Heart right ventricle (tissue), 16 donors: ENCODE measurements at regions not wholly inside any gene's neighbourhood (a gene's known extent, or its start where the extent isn't known, plus 50 kb on each side); places are given as distances from the start of the nearest gene placed in this dataset.
"Not testable (repeated sequence)": the region's sequence is repeated elsewhere in the genome, so short reads cannot be mapped to it uniquely, and the experiment has no call there.

Experiments used
- ATAC-seq, 8 donors: fragments of 200-7000 bp; cut with Tn5 transposase; one replicate each; pipeline ENCODE4 v1.9.1; 2020; ENCODE audit warnings: mild to moderate bottlenecking in 8 of 8, moderate library complexity in 8 of 8, moderate number of reproducible peaks in 1 of 8
- DNase-seq, 2 donors: peaks; one replicate each; pipeline ENCODE4 v3.0.0-alpha.2; 2020
- H3K27ac ChIP-seq, 10 donors: fragments of 200-600 bp; sonication (generic) in 2 of 10; one replicate each; pipeline versions ENCODE4 v1.5.0 to v1.8.0; 2020 to 2022; ENCODE audit warnings: mild to moderate bottlenecking in 3 of 10
- H3K27me3 ChIP-seq, 7 donors: fragments of 200-600 bp; one replicate each; pipeline ENCODE4 v1.8.0; 2021 to 2022; ENCODE audit warnings: mild to moderate bottlenecking in 2 of 7
- H3K36me3 ChIP-seq, 9 donors: fragments of 200-600 bp; sonication (generic) in 1 of 9; one replicate each; pipeline versions ENCODE4 v1.5.0 to v1.8.0; 2020 to 2022; ENCODE audit warnings: mild to moderate bottlenecking in 2 of 9
- H3K4me1 ChIP-seq, 9 donors: fragments of 200-600 bp; sonication (generic) in 1 of 9; one replicate each; pipeline versions ENCODE4 v1.5.0 to v1.8.0; 2020 to 2022; ENCODE audit warnings: mild to moderate bottlenecking in 4 of 9
- H3K4me3 ChIP-seq, 10 donors: fragments of 200-600 bp; sonication (generic) in 2 of 10; one replicate each; pipeline versions ENCODE4 v1.5.0 to v1.8.0; 2020 to 2022; ENCODE audit warnings: mild to moderate bottlenecking in 7 of 10, moderate library complexity in 2 of 10
- H3K9me3 ChIP-seq, 11 donors: fragments of 200-600 bp in 10 of 11; sonication (generic) in 2 of 11; one replicate each; pipeline versions ENCODE4 v1.5.0 to v1.8.0; 2013 to 2022; ENCODE audit warnings: mild to moderate bottlenecking in 2 of 11, control low read depth in 1 of 11, moderate library complexity in 1 of 11
- CTCF ChIP-seq, 9 donors: fragments of 200-600 bp; sonication (generic) in 2 of 9; IDR thresholded peaks; one replicate each; pipeline versions ENCODE4 v1.5.0 to v1.8.0; 2021 to 2022; ENCODE audit warnings: antibody characterized with exemption in 9 of 9, mild to moderate bottlenecking in 5 of 9, moderate library complexity in 1 of 9
- WGBS, 2 donors: extraction: QIAGEN DNeasy Blood & Tissue Kit; methylation state at CpG; one replicate each; pipeline ENCODE4 v1.1.7; 2013; ENCODE audit warnings: inconsistent platforms in 1 of 2; 5-methylcytosine and 5-hydroxymethylcytosine counted together
- intact Hi-C, 10 donors: fragments of 100-400 bp; cut with DNase I; formaldehyde crosslinking; loops; one replicate each; pipeline versions ENCODE4 v1.11.1 to v1.14.2; 2022
- donor health status: Arrhythmogenic right ventricular cardiomyopathy.
- donor health status: ischemic (EF 13 %, LVEDD 7.1; RV severe dilation, severe dysfunction).
- donor health status: healthy with polysubstance abuse.
- donor health status: DM: no; HTN: yes; CAD: no.
- donor health status: DM: no; HTN: no; CAD: no.
- donor health status: ischemic (EF 25% LVEDD 6.9; RV normal size, moderate dysfunction).
- donor health status: ischemic (EF 25% LVEDD 5.7; RV mildly dilated, moderate dysfunction).
- donor health status: healthy.
- donor health status: DM: yes; HTN: yes; CAD: no.
- donor health status: Ischemic cardiomyopathy.
- donor health status: ischemic (EF 35%, LVEDD 5.7; RV mildly dilated, moderate dysfunction).
- donor health status: nonischemic (EF 11% LVEDD 7.7; RV severe dilation, severe dysfunction).
- donor health status: DM: yes; HTN: yes; CAD: no.
- donor health status: PGD.
- donor health status: ischemic (EF 29% LVEDD 5.4; RV normal size, mild dysfunction).
- donor health status: nonischemic (EF 23%, LVEDD 6.1; RV moderate dilation, normal function).

GRCh38 chr1:184878602-184879001 is 95.7 kb downstream of the NIBAN1 start:
- Histone ChIP-seq H3K4me1 (peaks cover 0 to 85% (median 67%) of the 10 kb centered on the region in 9 donors), H3K9me3 (peaks cover 0 to 2% (median 0%) of the 10 kb centered on the region in 11 donors), H3K4me3 (no peak overlapping the region), H3K36me3 (peaks cover 0 to 19% (median under 1%) of the 10 kb centered on the region in 9 donors), H3K27ac (peak overlapping the region in 8 of 10 donors; percentile 18 to 92 (median 42)), H3K27me3 (no peaks in the 10 kb centered on the region)
- TF ChIP-seq CTCF (IDR thresholded peaks at IDR 0.05) = no peak
- intact Hi-C loops = loop anchor here in 1 of 10 donors (5.0 kb wide), 1 partner anchor 51 kb away; no protein-coding TSS in a partner anchor
- DNase-seq (no peak), ATAC-seq (peak in 4 of 8 donors; percentile 10 to 28 (median 17))
- 48 to 57% methylated on average over 1 of the region's 1 CpG for WGBS, 2 donors

- Histone ChIP-seq H3K27ac (peak overlapping the region in 6 of 10 donors; percentile 26 to 92 (median 66)), H3K36me3 (peaks cover 0 to 20% (median 0%) of the 10 kb centered on the region in 9 donors), H3K9me3 (peaks cover 0 to 6% (median 0%) of the 10 kb centered on the region in 11 donors), H3K4me3 (no peak overlapping the region), H3K4me1 (peaks cover 0 to 79% (median 61%) of the 10 kb centered on the region in 9 donors), H3K27me3 (no peaks in the 10 kb centered on the region)
- DNase-seq (no peak), ATAC-seq (no peak)
- no peak for TF ChIP-seq CTCF (IDR thresholded peaks at IDR 0.05)
- intact Hi-C loops = loop anchor here in 1 of 10 donors (5.0 kb wide), 1 partner anchor 51 kb away; no protein-coding TSS in a partner anchor
Observed at GRCh38 chr1:184878002-184878401, 96.3 kb downstream of the NIBAN1 start.

- ATAC-seq = peak in 2 of 8 donors; percentile 20 to 29
- DNase-seq, H3K27me3 ChIP-seq, H3K4me3 ChIP-seq, H3K9me3 ChIP-seq: not testable (repeated sequence)
- Histone ChIP-seq H3K4me1 (peaks cover 0 to 59% (median 43%) of the 10 kb centered on the region in 9 donors), H3K36me3 (peaks cover 0 to 31% (median 0%) of the 10 kb centered on the region in 9 donors), H3K27ac (peak overlapping the region in 8 of 10 donors; percentile 14 to 92 (median 48))
- intact Hi-C loops = loop anchor here in 2 of 10 donors (1.0 to 5.0 kb wide), 2 partner anchors 38 to 49 kb away; no protein-coding TSS in a partner anchor
- 73 to 91% methylated on average over 6 of the region's 6 CpGs for WGBS, 2 donors
Observed at GRCh38 chr1:184876015-184876414, 98.3 kb downstream of the NIBAN1 start.

- no peak overlapping the region for H3K4me3 ChIP-seq
- 49% methylated on average over 4 of the region's 4 CpGs for WGBS, 2 donors
- no peak for DNase-seq
- no peak for TF ChIP-seq CTCF (IDR thresholded peaks at IDR 0.05)
- H3K27me3 ChIP-seq = no peaks in the 10 kb centered on the region
- peaks cover 0 to 31% (median 0%) of the 10 kb centered on the region in 9 donors for H3K36me3 ChIP-seq
- H3K27ac ChIP-seq = peak overlapping the region in 8 of 10 donors; percentile 14 to 65 (median 42)
- H3K4me1 ChIP-seq = peaks cover 0 to 51% (median 40%) of the 10 kb centered on the region in 9 donors
- intact Hi-C loops = loop anchor here in 1 of 10 donors (5.0 kb wide), 1 partner anchor 48 kb away; no protein-coding TSS in a partner anchor
- peaks cover 0 to 6% (median 0%) of the 10 kb centered on the region in 11 donors for H3K9me3 ChIP-seq
- peak in 7 of 8 donors; percentile 38 to 78 (median 60) for ATAC-seq
Observed at GRCh38 chr1:184875218-184875617, 99.1 kb downstream of the NIBAN1 start.

GRCh38 chr1:184870319-184870718 is 104.0 kb downstream of the NIBAN1 start:
- 80 to 95% methylated on average over 7 of the region's 7 CpGs for WGBS, 2 donors
- no peak for DNase-seq
- Histone ChIP-seq H3K27ac (no peak overlapping the region), H3K4me1 (peaks cover 0 to 47% (median 25%) of the 10 kb centered on the region in 9 donors), H3K36me3 (peaks cover 0 to 59% (median 0%) of the 10 kb centered on the region in 9 donors), H3K27me3 (no peaks in the 10 kb centered on the region), H3K4me3 (no peak overlapping the region), H3K9me3 (peaks cover 0 to 6% (median 0%) of the 10 kb centered on the region in 11 donors)
- intact Hi-C loops = no loop called here
- ATAC-seq = no peak
- TF ChIP-seq CTCF (IDR thresholded peaks at IDR 0.05) = no peak
